ENCODE measurements at regions not wholly inside any gene's neighbourhood (a gene's known extent, or its start where the extent isn't known, plus 50 kb on each side); places are given as distances from the start of the nearest gene placed in this dataset.

- no peak for DNase-seq
Observed at GRCh38 chr21:24045775-24046215, 1561.5 kb downstream of the MRPL39 start.

GRCh38 chr21:24045373-24045772, 1561.9 kb downstream of the MRPL39 start:
- DNase-seq: no peak

- no peak for DNase-seq
Observed at GRCh38 chr21:24042687-24043086, 1564.6 kb downstream of the MRPL39 start.

GRCh38 chr21:24032709-24033232, 1574.5 kb downstream of the MRPL39 start:
- no peak for DNase-seq

GRCh38 chr21:24027396-24027795, 1579.9 kb downstream of the MRPL39 start:
- DNase-seq: no peak

GRCh38 chr21:24025101-24025500, 1582.2 kb downstream of the MRPL39 start:
- DNase-seq: no peak

GRCh38 chr21:24023936-24024335, 1583.3 kb downstream of the MRPL39 start:
- DNase-seq: no peak

- DNase-seq: no peak
Observed at GRCh38 chr21:24023402-24023801, 1583.9 kb downstream of the MRPL39 start.

- no peak for DNase-seq
Observed at GRCh38 chr21:24014381-24014780, 1592.9 kb downstream of the MRPL39 start.

GRCh38 chr21:24011087-24011486, 1596.2 kb downstream of the MRPL39 start:
- DNase-seq: no peak

GRCh38 chr21:24007592-24007991, 1599.7 kb downstream of the MRPL39 start:
- no peak for DNase-seq

- no peak for DNase-seq
Observed at GRCh38 chr21:23986987-23987386, 1620.3 kb downstream of the MRPL39 start.

GRCh38 chr21:23986214-23986613, 1621.1 kb downstream of the MRPL39 start:
- no peak for DNase-seq

- no peak for DNase-seq
Observed at GRCh38 chr21:23982546-23982945, 1624.7 kb downstream of the MRPL39 start.

GRCh38 chr21:23977971-23978370, 1629.3 kb downstream of the MRPL39 start:
- DNase-seq: no peak

GRCh38 chr21:23968722-23969647, 1638.3 kb downstream of the MRPL39 start:
- no peak for DNase-seq

GRCh38 chr21:23968008-23968407, 1639.3 kb downstream of the MRPL39 start:
- no peak for DNase-seq

- DNase-seq: no peak
Observed at GRCh38 chr21:23963454-23963853, 1643.8 kb downstream of the MRPL39 start.

- DNase-seq: no peak
Observed at GRCh38 chr21:23960769-23961168, 1646.5 kb downstream of the MRPL39 start.

- no peak for DNase-seq
Observed at GRCh38 chr21:23955135-23955843, 1652.0 kb downstream of the MRPL39 start.

- no peak for DNase-seq
Observed at GRCh38 chr21:23952269-23952668, 1655.0 kb downstream of the MRPL39 start.

- DNase-seq: no peak
Observed at GRCh38 chr21:23951251-23951650, 1656.0 kb downstream of the MRPL39 start.

- DNase-seq: no peak
Observed at GRCh38 chr21:23950344-23950743, 1656.9 kb downstream of the MRPL39 start.

GRCh38 chr21:23949493-23949892, 1657.8 kb downstream of the MRPL39 start:
- no peak for DNase-seq
